Astrocyte (in vitro differentiated cells and primary cell): ENCODE measurements at regions not wholly inside any gene's neighbourhood (a gene's known extent, or its start where the extent isn't known, plus 50 kb on each side); places are given as distances from the start of the nearest gene placed in this dataset.
"Not testable (repeated sequence)": the region's sequence is repeated elsewhere in the genome, so short reads cannot be mapped to it uniquely, and the experiment has no call there.

Experiments
- DNase-seq: peaks from one replicate; pipeline ENCODE4 v3.0.0-alpha.2; 2010; ENCODE audit warnings: low read depth
- FAIRE-seq: peaks from 2 replicates; lab custom pipeline; 2011; peaks lifted over from hg19 to GRCh38; lab: Jason Lieb, UNC
- H2AFZ ChIP-seq: 2 replicates; pipeline ENCODE4 v1.6.0; 2012; ENCODE audit warnings: low read depth, low read length, inconsistent platforms
- H3K27ac ChIP-seq: 2 replicates; pipeline ENCODE4 v1.5.1; 2011; ENCODE audit warnings: low read depth, low read length, inconsistent platforms
- H3K27me3 ChIP-seq: 2 replicates; pipeline ENCODE4 v1.6.0; 2011; ENCODE audit warnings: low read length, inconsistent platforms; ENCODE audit not compliant: insufficient read depth
- H3K36me3 ChIP-seq: 2 replicates; pipeline ENCODE4 v1.5.1; 2011; ENCODE audit warnings: low read length, inconsistent platforms; ENCODE audit not compliant: insufficient read depth
- H3K4me1 ChIP-seq: 2 replicates; pipeline ENCODE4 v1.5.1; 2011; ENCODE audit warnings: low read length, inconsistent platforms; ENCODE audit not compliant: insufficient read depth
- H3K4me2 ChIP-seq: 2 replicates; pipeline ENCODE4 v1.6.0; 2012; ENCODE audit warnings: low read length, inconsistent platforms
- H3K4me3 ChIP-seq: 2 replicates; pipeline ENCODE4 v1.5.1; 2011; ENCODE audit warnings: low read depth, mild to moderate bottlenecking, low read length, inconsistent platforms; ENCODE audit not compliant: insufficient read depth
- H3K79me2 ChIP-seq: 2 replicates; pipeline ENCODE4 v1.6.0; 2012; ENCODE audit warnings: mild to moderate bottlenecking, low read length, inconsistent platforms; ENCODE audit not compliant: insufficient read depth
- H3K9ac ChIP-seq: 2 replicates; pipeline ENCODE4 v1.6.0; 2012; ENCODE audit warnings: mild to moderate bottlenecking, low read length, inconsistent platforms
- H3K9me3 ChIP-seq: 2 replicates; pipeline ENCODE4 v1.5.1; 2012; ENCODE audit warnings: low read depth, mild to moderate bottlenecking, low read length, inconsistent platforms; ENCODE audit not compliant: insufficient read depth
- H4K20me1 ChIP-seq: 2 replicates; pipeline ENCODE4 v1.6.0; 2012; ENCODE audit warnings: low read length, inconsistent platforms; ENCODE audit not compliant: insufficient read depth
- H3K27ac Mint-ChIP-seq: one replicate; pipeline ENCODE4 v1.8.0; 2021; ENCODE audit warnings: mild to moderate bottlenecking, mixed read lengths; ENCODE audit not compliant: unreplicated experiment
- H3K27me3 Mint-ChIP-seq: one replicate; pipeline ENCODE4 v1.8.0; 2021; ENCODE audit warnings: low read depth, mixed read lengths; ENCODE audit not compliant: unreplicated experiment
- H3K36me3 Mint-ChIP-seq: one replicate; pipeline ENCODE4 v1.8.0; 2021; ENCODE audit warnings: low read depth, mixed read lengths; ENCODE audit not compliant: unreplicated experiment
- H3K4me1 Mint-ChIP-seq: one replicate; pipeline ENCODE4 v1.8.0; 2021; ENCODE audit warnings: low read depth, mixed read lengths; ENCODE audit not compliant: unreplicated experiment
- H3K4me3 Mint-ChIP-seq: one replicate; pipeline ENCODE4 v1.8.0; 2021; ENCODE audit warnings: mild to moderate bottlenecking, moderate library complexity, mixed read lengths; ENCODE audit not compliant: unreplicated experiment
- H3K9me3 Mint-ChIP-seq: one replicate; pipeline ENCODE4 v1.8.0; 2021; ENCODE audit warnings: mild to moderate bottlenecking, mixed read lengths; ENCODE audit not compliant: unreplicated experiment
- EZH2 ChIP-seq: IDR thresholded peaks from 2 replicates; pipeline ENCODE4 v1.6.1; 2012; ENCODE audit warnings: mild to moderate bottlenecking, low read length, inconsistent platforms; ENCODE audit not compliant: insufficient read depth
- TF ChIP-seq, protein P1 (sequence below): IDR thresholded peaks from 2 replicates; pipeline ENCODE4 v1.5.1; 2011; ENCODE audit warnings: low read depth, mild to moderate bottlenecking, inconsistent platforms, low read length, moderate library complexity; ENCODE audit not compliant: insufficient read depth

DNA sequence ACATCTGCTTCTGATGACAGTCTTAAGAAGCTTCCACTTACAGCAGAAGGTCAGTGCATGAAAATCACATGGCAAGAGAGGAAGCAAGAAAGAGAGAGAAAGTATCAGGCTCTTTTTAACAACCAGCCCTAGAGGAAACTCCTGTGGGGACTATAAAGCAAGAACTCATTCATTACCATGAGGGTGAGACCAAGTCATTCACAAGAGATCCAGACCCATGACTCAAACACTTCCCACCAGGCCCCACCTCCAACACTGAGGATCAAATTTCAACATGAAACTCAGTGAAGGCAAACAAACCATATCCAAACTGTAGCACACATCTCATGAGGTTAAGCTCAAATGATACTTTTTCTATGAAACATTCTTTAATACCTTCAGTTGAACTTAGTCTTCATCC, 643.2 kb upstream of the SYNCRIP start:
- H3K9me3 Mint-ChIP-seq, result peaks cover 11% of the 10 kb centered on the region

DNA sequence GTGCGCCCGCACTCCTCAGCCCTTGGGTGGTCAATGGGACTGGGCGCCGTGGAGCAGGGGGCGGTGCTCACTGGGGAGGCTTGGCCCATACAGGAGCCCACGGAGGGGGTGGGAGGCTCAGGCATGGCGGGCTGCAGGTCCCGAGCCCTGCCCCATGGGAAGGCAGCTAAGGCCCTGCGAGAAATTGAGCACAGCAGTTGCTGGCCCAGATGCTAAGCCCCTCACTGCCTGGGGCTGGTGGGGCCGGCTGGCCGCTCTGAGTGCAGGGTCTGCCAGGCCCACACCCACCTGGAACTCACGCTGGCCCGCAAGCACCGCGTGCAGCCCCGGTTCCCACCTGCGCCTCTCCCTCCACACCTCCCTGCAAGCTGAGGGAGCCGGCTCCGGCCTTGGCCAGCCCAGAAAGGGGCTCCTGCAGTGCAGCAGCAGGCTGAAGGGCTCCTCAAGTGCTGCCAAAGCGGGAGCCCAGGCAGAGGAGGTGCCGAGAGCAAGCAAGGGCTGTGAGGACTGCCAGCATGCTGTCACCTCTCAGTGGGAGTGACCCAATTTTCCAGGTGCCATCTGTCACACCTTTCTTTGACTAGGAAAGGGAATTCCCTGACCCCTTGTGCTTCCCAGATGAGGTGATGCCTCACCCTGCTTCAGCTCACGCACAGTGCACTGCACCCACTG, 642.3 kb upstream of the SYNCRIP start:
- not testable (repeated sequence) for H3K9me3 ChIP-seq, H3K36me3 Mint-ChIP-seq, H3K36me3 ChIP-seq, H3K27me3 ChIP-seq, H3K4me2 ChIP-seq, H3K4me3 ChIP-seq, FAIRE-seq, DNase-seq, H3K27me3 Mint-ChIP-seq, H4K20me1 ChIP-seq, H3K79me2 ChIP-seq, H3K27ac Mint-ChIP-seq, H3K4me3 Mint-ChIP-seq, H3K9ac ChIP-seq, H3K4me1 ChIP-seq, H3K27ac ChIP-seq, H3K4me1 Mint-ChIP-seq, H2AFZ ChIP-seq
- H3K9me3 Mint-ChIP-seq, result peaks cover 16% of the 10 kb centered on the region

More for the DNA sequence above, 643.2 kb upstream of the SYNCRIP start:
- Histone ChIP-seq H3K4me2 (no peak overlapping the region), H3K79me2 (no peaks in the 10 kb centered on the region), H4K20me1 (no peaks in the 10 kb centered on the region), H3K27ac (no peak overlapping the region), H3K4me1 (no peaks in the 10 kb centered on the region), H3K36me3 (no peaks in the 10 kb centered on the region), H3K9ac (no peak overlapping the region), H3K9me3 (no peaks in the 10 kb centered on the region), H3K27me3 (no peaks in the 10 kb centered on the region), H3K4me3 (no peak overlapping the region), H2AFZ (no peak overlapping the region)
- FAIRE-seq (no peak), DNase-seq (no peak)
- peaks cover 2% of the 10 kb centered on the region for H3K4me1 Mint-ChIP-seq
- no peaks in the 10 kb centered on the region for H3K27me3 Mint-ChIP-seq
- H3K36me3 Mint-ChIP-seq, result no peaks in the 10 kb centered on the region
- H3K27ac Mint-ChIP-seq, result no peak overlapping the region
- H3K4me3 Mint-ChIP-seq, result no peak overlapping the region
- TF ChIP-seq, protein P1, sequence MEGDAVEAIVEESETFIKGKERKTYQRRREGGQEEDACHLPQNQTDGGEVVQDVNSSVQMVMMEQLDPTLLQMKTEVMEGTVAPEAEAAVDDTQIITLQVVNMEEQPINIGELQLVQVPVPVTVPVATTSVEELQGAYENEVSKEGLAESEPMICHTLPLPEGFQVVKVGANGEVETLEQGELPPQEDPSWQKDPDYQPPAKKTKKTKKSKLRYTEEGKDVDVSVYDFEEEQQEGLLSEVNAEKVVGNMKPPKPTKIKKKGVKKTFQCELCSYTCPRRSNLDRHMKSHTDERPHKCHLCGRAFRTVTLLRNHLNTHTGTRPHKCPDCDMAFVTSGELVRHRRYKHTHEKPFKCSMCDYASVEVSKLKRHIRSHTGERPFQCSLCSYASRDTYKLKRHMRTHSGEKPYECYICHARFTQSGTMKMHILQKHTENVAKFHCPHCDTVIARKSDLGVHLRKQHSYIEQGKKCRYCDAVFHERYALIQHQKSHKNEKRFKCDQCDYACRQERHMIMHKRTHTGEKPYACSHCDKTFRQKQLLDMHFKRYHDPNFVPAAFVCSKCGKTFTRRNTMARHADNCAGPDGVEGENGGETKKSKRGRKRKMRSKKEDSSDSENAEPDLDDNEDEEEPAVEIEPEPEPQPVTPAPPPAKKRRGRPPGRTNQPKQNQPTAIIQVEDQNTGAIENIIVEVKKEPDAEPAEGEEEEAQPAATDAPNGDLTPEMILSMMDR, result no peak
- TF ChIP-seq EZH2, result no peak

DNA sequence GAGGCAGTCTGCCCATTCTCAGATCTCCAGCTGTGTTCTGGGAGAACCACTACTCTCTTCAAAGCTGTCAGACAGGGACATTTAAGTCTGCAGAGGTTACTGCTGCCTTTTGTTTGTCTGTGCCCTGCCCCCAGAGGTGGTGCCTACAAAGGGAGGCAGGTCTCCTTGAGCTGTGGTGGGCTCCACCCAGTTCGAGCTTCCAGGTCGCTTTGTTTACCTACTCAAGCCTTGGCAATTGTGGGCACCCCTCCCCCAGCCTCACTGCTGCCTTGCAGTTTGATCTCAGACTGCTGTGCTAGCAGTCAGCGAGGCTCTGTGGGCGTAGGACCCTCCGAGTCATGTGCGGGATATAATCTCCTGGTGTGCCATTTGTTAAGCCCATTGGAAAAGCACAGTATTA, 640.9 kb upstream of the SYNCRIP start:
- H3K36me3 ChIP-seq, H3K4me3 Mint-ChIP-seq, H3K4me1 Mint-ChIP-seq, H2AFZ ChIP-seq, H3K4me1 ChIP-seq, DNase-seq, H3K4me2 ChIP-seq, H3K79me2 ChIP-seq, H3K27ac ChIP-seq, H3K36me3 Mint-ChIP-seq, H3K27ac Mint-ChIP-seq, H3K9me3 ChIP-seq, H3K9ac ChIP-seq, FAIRE-seq, H4K20me1 ChIP-seq, H3K27me3 ChIP-seq, H3K27me3 Mint-ChIP-seq, H3K4me3 ChIP-seq: not testable (repeated sequence)
- peaks cover 16% of the 10 kb centered on the region for H3K9me3 Mint-ChIP-seq
